Prostate gland (tissue), 2 donors: ENCODE measurements at regions not wholly inside any gene's neighbourhood (a gene's known extent, or its start where the extent isn't known, plus 50 kb on each side); places are given as distances from the start of the nearest gene placed in this dataset.

Experiments
- CTCF ChIP-seq, 4 experiments: fragments of 200-600 bp in 2 of 4; fragments of 450-650 bp in 2 of 4; sonication (generic) in 2 of 4; IDR thresholded peaks; 1 replicate in 3 of 4; 2 replicates in 1 of 4; pipeline ENCODE4 v1.5.1; 2016 to 2019; ENCODE audit warnings: antibody characterized with exemption in 4 of 4, mild to moderate bottlenecking in 2 of 4, moderate library complexity in 2 of 4
- POLR2A ChIP-seq: fragments of 450-650 bp; IDR thresholded peaks from one replicate; pipeline ENCODE4 v1.6.1; 2016; ENCODE audit warnings: antibody characterized with exemption, mild to moderate bottlenecking

GRCh38 chr4:188295899-188296298, 156.7 kb downstream of the TRIML1 start:
- no peak for TF ChIP-seq CTCF (IDR thresholded peaks at IDR 0.05)
- TF ChIP-seq POLR2A, result no peak
